HG03064 (cell line): ENCODE measurements at regions not wholly inside any gene's neighbourhood (a gene's known extent, or its start where the extent isn't known, plus 50 kb on each side); places are given as distances from the start of the nearest gene placed in this dataset.

Experiments
- ATAC-seq: cut with Tn5 transposase; IDR thresholded peaks from one replicate; pipeline ENCODE4 v1.9.1; 2021; ENCODE audit warnings: low read depth; ENCODE audit not compliant: unreplicated experiment

DNA sequence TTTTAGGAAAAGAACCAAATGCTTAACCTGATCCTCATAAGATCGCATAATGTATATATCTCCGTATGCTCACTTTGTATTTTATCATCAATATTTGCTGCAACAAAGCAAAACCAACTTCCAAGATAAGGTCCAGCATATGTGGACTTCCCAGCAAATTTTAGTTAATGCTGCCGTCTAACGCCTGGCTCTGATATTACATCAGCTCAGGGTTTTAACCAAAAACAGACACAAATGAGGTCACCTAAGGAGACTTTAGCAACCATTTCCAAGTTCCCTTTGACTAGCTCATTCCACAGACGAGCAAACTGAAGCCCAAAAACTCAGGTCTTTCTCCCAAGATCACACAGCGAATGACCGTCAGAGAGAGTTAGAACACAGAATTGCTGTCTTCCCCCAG is 59.4 kb upstream of the UCN3 start:
- no peak for ATAC-seq

DNA sequence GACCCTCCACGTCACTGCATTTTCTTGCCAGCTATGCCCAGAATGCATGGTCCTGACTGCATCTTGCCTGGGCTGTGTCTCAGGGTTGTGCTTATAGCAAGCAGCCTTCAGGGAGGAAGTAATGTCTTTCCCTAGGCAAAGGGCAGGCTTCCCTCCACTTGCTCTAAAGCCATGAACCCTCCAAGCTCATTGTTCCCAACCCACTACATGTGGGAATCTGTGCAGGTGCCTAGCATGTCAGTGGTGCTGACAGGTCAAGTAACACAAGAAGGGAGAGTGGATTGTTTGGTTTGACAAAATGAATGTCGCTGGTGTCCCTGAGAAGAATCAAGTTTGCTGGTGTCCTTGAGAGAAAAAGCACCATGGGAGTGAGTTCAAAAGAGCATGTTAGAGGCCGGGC is 53.9 kb upstream of the UCN3 start:
- ATAC-seq, result no peak

DNA sequence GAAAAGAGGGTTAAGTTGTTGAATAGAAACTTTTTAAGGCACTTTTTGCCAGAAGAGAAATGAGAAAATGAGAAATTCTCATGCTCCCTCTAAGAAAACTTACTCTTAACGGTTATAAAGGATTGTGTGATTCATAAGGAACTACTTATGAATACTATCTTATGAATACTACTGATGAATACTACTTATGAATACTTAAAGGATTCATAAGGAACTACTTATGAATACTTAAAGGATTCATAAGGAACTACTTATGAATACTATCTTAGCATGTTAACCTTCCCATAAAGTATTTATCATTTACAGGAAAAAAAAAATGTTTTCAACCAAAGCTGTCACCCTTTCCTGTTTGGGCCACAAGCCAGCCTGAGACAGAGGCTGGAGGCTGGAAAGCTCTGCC is 53.1 kb upstream of the UCN3 start:
- ATAC-seq, result no peak

GRCh38 chr10:5314840-5315239 is 49.9 kb upstream of the UCN3 start:
- no peak for ATAC-seq
